ENCODE measurements at regions not wholly inside any gene's neighbourhood (a gene's known extent, or its start where the extent isn't known, plus 50 kb on each side); places are given as distances from the start of the nearest gene placed in this dataset.
"Not testable (repeated sequence)": the region's sequence is repeated elsewhere in the genome, so short reads cannot be mapped to it uniquely, and the experiment has no call there.

- TF ChIP-seq, protein P1, sequence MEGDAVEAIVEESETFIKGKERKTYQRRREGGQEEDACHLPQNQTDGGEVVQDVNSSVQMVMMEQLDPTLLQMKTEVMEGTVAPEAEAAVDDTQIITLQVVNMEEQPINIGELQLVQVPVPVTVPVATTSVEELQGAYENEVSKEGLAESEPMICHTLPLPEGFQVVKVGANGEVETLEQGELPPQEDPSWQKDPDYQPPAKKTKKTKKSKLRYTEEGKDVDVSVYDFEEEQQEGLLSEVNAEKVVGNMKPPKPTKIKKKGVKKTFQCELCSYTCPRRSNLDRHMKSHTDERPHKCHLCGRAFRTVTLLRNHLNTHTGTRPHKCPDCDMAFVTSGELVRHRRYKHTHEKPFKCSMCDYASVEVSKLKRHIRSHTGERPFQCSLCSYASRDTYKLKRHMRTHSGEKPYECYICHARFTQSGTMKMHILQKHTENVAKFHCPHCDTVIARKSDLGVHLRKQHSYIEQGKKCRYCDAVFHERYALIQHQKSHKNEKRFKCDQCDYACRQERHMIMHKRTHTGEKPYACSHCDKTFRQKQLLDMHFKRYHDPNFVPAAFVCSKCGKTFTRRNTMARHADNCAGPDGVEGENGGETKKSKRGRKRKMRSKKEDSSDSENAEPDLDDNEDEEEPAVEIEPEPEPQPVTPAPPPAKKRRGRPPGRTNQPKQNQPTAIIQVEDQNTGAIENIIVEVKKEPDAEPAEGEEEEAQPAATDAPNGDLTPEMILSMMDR (IDR thresholded peaks at IDR 0.05; ENCODE audit: low read length): not testable (repeated sequence)
- TF ChIP-seq EZH2 (IDR thresholded peaks at IDR 0.05; ENCODE audit: borderline replicate concordance, low read length): not testable (repeated sequence)
These were observed 194.0 kb downstream of the ANKRD36B start for GRCh38 chr2:97395691-97396090.
